ENCODE measurements at regions not wholly inside any gene's neighbourhood (a gene's known extent, or its start where the extent isn't known, plus 50 kb on each side); places are given as distances from the start of the nearest gene placed in this dataset.

DNA sequence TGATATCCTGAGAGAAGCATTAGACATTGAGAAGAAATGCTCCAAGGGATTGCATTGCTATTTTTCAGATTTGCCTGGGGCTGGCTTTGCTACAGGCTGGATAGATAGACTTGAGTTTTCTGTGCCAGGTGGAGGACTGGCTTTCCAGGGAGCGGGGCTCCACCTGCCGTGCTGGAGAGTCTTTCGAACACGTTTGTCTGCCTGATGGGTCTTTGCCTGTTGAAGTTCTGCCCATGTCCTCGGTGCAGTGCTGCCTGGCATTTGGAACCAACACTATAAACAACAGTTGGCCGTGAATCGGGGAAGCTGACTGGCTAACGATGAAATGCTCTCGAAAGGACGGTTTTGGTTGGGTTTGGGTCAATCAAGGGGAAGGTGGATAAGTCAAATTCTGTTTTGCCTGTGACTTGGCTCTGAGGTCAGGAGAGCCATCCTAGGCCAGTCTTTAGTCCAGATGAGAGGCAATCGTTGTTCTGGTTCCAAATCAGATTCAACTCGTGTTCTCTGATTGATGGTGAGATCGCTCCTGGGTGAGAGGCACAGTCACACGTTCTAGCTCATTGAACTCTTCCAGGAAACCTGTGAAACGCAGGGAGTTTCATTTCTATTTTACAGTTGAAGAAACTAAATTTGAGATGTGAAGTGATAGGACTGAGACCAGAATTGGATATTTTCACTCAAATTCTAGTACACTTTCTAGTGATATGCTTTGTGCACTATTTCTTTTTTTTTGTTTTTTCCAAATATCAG lies 599.0 kb downstream of the TYW1 start:
- TF ChIP-seq FOXP2 (optimal IDR thresholded peaks at IDR 0.05; ENCODE audit: borderline replicate concordance, extremely low read depth, extremely low read length, insufficient read depth), result no peak

DNA sequence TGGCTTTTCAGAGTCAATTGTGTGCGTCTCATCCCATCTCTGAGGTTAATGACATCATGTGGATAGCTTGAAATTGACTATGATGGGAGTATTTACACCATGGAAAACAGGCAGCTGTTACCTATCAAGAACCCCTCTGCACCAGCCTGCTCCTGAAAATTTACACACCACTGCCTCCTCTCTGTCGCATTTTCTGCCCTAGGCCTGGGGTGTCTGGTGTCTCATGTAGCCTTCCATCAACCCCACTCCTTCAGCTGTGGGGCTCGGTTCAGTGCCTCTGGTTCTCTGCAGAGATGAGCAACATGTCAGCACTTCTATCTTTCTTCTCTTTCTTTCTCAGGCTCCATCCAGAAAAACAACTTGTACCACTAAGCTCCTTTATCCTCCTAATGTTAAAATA lies 600.5 kb downstream of the TYW1 start:
- TF ChIP-seq POLR2AphosphoS5 (IDR thresholded peaks at IDR 0.05; ENCODE audit: low read depth, low read length) (no peak), TAF1 (IDR thresholded peaks at IDR 0.05; ENCODE audit: borderline replicate concordance, insufficient read depth, low read length) (no peak), FOXP2 (optimal IDR thresholded peaks at IDR 0.05; ENCODE audit: borderline replicate concordance, extremely low read depth, extremely low read length, insufficient read depth) (no peak), SIN3A (IDR thresholded peaks at IDR 0.05; ENCODE audit: borderline replicate concordance, insufficient read depth, low read length) (no peak)
- TF ChIP-seq, protein P1, sequence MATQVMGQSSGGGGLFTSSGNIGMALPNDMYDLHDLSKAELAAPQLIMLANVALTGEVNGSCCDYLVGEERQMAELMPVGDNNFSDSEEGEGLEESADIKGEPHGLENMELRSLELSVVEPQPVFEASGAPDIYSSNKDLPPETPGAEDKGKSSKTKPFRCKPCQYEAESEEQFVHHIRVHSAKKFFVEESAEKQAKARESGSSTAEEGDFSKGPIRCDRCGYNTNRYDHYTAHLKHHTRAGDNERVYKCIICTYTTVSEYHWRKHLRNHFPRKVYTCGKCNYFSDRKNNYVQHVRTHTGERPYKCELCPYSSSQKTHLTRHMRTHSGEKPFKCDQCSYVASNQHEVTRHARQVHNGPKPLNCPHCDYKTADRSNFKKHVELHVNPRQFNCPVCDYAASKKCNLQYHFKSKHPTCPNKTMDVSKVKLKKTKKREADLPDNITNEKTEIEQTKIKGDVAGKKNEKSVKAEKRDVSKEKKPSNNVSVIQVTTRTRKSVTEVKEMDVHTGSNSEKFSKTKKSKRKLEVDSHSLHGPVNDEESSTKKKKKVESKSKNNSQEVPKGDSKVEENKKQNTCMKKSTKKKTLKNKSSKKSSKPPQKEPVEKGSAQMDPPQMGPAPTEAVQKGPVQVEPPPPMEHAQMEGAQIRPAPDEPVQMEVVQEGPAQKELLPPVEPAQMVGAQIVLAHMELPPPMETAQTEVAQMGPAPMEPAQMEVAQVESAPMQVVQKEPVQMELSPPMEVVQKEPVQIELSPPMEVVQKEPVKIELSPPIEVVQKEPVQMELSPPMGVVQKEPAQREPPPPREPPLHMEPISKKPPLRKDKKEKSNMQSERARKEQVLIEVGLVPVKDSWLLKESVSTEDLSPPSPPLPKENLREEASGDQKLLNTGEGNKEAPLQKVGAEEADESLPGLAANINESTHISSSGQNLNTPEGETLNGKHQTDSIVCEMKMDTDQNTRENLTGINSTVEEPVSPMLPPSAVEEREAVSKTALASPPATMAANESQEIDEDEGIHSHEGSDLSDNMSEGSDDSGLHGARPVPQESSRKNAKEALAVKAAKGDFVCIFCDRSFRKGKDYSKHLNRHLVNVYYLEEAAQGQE (IDR thresholded peaks at IDR 0.05; ENCODE audit: insufficient read depth in 1 of 2, low read depth in 2 of 2, low read length in 2 of 2), result no peak

DNA sequence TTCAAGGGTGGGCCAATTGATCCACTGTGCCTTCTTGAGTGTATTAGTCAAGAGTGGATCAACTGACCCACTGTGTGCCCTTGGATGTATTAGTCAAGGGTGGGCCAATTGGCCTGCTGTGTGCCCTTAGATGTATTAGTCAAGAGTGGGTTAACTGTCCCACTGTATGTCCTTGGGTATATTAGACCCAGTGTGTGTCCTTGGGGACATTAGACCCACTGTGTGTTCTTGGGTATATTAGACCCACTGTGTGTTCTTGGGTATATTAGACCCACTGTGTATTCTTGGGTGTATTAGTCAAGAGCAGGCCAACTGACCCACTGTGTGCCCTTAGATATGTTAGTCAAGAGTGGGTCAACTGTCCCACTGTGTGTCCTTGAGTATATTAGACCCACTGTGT lies 601.8 kb downstream of the TYW1 start:
- TF ChIP-seq POLR2AphosphoS5 (IDR thresholded peaks at IDR 0.05; ENCODE audit: low read depth, low read length), result no peak
- TF ChIP-seq FOXP2 (optimal IDR thresholded peaks at IDR 0.05; ENCODE audit: borderline replicate concordance, extremely low read depth, extremely low read length, insufficient read depth), result no peak
- TF ChIP-seq SIN3A (IDR thresholded peaks at IDR 0.05; ENCODE audit: borderline replicate concordance, insufficient read depth, low read length), result no peak
- TF ChIP-seq TAF1 (IDR thresholded peaks at IDR 0.05; ENCODE audit: borderline replicate concordance, insufficient read depth, low read length), result no peak
- TF ChIP-seq, protein P1 (IDR thresholded peaks at IDR 0.05; ENCODE audit: insufficient read depth in 1 of 2, low read depth in 2 of 2, low read length in 2 of 2), result no peak

DNA sequence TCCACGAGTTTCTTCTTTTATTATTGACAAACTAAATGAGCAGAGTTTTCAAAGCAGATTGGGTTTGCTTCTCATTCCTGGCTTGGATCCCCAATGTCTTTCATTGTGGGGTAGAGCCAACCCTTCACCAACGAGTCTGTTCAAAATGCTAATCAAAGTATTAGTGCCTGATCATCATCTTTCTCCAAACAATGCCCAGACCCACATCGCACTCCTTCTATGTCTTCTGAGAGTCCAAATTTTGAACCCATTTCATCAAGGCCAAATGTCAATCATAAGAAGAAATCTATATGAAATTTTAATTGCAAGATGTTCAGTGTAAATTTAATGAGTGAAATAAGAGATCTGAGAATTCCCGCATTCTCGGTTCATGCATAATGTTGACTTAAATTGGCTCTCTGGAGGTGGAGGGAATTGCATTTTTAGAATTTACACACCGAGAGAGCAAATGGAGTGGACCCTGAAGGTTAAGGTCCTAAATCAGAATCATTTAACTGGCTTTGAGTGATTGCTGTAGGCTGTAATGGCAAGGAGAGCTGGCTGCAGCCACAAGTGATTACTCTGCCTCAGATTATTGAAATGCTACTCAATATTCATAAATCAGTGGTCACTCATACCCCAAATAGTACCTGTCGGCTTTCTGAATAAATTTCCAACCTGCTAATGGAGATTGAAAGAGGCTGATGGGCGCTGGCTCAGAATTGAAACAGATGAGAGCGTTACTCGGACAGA lies 602.9 kb downstream of the TYW1 start:
- TF ChIP-seq, protein P1 (IDR thresholded peaks at IDR 0.05; ENCODE audit: insufficient read depth in 1 of 2, low read depth in 2 of 2, low read length in 2 of 2), result no peak

DNA sequence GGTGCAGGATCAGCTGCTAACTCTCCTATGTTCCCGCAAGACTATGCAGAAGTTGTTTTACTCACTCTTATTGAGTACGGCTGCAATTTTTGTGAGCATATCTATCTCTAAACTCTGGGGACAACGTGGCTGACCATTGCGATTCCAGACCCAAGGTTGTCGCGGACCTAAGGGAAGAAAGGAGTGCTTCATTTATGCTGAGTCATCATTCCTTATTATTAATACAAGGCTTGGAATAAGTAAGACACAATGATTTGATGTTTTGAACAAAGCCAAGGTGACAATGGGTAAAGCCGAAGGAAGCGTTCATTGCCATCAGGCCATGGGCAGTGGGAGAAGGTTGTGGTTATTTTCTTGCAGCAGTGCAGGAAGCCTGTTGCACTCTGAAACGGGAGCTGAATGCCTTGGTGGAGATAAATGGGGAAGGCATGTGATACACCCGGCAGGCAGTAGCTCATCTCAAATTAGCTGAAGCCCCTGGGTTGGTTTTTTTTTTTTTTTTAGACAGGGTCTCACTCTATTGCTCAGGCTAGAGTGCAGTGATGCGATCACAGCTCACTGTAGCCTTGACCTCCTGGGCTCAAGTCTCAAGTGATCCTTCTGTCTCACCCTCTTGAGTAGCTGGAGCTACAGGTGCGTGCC lies 605.7 kb downstream of the TYW1 start:
- no peak for TF ChIP-seq SIN3A (IDR thresholded peaks at IDR 0.05; ENCODE audit: borderline replicate concordance, insufficient read depth, low read length)
- TF ChIP-seq POLR2AphosphoS5 (IDR thresholded peaks at IDR 0.05; ENCODE audit: low read depth, low read length), result no peak
- no peak for TF ChIP-seq FOXP2 (optimal IDR thresholded peaks at IDR 0.05; ENCODE audit: borderline replicate concordance, extremely low read depth, extremely low read length, insufficient read depth)
- TF ChIP-seq, protein P1 (IDR thresholded peaks at IDR 0.05; ENCODE audit: insufficient read depth in 1 of 2, low read depth in 2 of 2, low read length in 2 of 2), result no peak
- TF ChIP-seq TAF1 (IDR thresholded peaks at IDR 0.05; ENCODE audit: borderline replicate concordance, insufficient read depth, low read length), result no peak

Measured in PFSK-1 (cell line).